HG02852 (cell line): ENCODE measurements at regions not wholly inside any gene's neighbourhood (a gene's known extent, or its start where the extent isn't known, plus 50 kb on each side); places are given as distances from the start of the nearest gene placed in this dataset.

ENCODE experiments used
- ATAC-seq: cut with Tn5 transposase; IDR thresholded peaks from one replicate; pipeline ENCODE4 v1.9.1; 2021; ENCODE audit warnings: mild to moderate bottlenecking, moderate library complexity; ENCODE audit not compliant: unreplicated experiment

GRCh38 chr6:131382631-131383030 lies 190.4 kb upstream of the ARG1 start:
- ATAC-seq, result no peak

GRCh38 chr6:131383421-131384411 lies 189.3 kb upstream of the ARG1 start:
- ATAC-seq, result no peak

DNA sequence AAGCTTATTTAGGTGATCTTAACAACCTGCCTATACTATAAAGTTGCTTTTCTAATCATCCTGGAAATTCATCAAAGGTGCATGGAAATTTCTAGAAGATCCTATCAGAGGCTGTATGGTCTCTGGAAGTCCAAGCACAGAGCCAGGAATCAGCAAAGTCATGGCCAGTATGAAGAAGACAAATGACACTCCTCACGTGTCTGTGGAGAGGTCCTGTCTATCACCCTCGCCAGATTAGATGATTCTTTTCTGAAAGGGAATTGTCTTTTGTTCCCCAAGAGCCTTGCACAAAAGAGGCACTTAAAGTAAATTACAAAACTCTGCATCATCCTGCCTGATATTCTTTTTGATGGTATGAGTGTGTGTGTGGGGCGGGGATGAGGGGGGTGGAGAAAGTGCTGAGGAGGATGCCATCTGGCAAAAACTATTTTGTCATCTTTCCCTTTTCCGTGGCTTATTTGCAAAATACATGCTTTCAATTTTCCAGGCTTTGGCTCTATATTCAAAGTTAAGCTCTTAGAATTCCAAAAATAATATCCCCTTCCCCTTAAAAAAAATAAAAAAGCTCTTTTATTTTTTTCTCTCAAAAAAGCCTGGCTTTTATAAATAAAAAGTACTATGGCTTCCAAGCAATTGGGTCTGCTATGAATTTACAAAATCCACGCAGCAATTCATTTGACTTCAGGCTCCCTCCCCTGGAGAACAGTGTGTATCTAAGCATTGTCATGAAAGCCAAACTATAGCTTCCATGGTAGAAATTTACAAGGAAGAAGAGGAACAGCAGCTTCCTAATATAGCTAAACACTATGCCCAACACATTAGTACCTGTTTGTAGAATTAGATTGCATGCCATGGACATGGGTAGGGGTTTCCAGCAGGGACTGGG lies 185.2 kb upstream of the ARG1 start:
- ATAC-seq, result no peak

GRCh38 chr6:131390322-131390721 lies 182.7 kb upstream of the ARG1 start:
- ATAC-seq, result no peak

GRCh38 chr6:131391116-131391515 lies 181.9 kb upstream of the ARG1 start:
- ATAC-seq, result no peak

GRCh38 chr6:131393433-131393832 lies 179.6 kb upstream of the ARG1 start:
- ATAC-seq, result no peak

DNA sequence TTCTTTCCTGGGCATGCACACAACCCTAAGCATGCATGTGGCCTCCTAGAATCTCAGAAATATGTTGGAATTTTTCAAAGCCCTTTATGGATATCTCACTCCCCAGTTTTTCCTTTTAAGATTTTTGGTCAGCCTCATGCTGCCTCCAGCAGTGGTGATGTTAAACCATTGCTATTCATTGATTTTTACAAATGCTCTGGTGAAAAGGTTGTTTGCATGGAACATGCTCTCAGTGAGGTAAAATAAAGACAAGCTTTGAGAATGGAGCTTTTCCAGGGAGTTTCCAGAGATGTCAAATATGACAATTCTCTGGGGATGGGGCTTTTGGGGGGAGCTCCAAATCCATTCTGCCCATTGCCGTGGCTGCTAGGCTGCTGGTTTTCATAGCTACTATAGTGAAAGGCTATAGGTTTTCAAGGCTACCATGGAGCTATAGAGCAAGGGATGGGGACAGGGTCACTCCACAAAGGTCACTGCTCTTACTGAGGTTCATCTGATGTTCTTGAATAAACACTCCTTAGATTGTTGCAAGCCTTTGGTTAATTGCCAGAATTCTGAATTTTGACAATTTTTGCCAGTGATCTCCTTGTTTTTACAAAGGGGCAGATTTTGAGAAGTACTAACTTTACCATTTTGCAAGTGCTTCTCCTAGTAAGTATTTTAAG lies 178.1 kb upstream of the ARG1 start:
- no peak for ATAC-seq

DNA sequence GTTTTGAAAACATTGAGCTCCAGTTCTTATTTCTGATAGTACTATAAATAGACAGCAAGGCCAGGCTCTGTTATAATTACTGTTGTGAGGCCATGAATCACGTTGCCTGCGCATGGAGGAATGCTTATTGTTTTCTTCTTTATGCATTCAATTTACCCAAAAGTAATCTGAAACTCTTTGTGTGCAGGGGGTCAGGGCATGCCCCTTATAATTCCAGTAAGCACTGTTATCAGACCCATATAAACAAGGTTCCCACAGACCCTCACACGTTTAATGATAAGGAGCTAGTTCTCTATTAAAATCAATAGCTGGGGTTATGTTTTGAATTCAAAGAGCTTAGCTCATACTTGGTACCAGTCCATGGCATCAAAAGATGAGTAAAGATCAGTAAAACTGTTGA lies 174.8 kb upstream of the ARG1 start:
- no peak for ATAC-seq

- ATAC-seq, result no peak
Measured at GRCh38 chr6:131399433-131399832, 173.6 kb upstream of the ARG1 start.

GRCh38 chr6:131400054-131400778 lies 172.8 kb upstream of the ARG1 start:
- ATAC-seq, result no peak

DNA sequence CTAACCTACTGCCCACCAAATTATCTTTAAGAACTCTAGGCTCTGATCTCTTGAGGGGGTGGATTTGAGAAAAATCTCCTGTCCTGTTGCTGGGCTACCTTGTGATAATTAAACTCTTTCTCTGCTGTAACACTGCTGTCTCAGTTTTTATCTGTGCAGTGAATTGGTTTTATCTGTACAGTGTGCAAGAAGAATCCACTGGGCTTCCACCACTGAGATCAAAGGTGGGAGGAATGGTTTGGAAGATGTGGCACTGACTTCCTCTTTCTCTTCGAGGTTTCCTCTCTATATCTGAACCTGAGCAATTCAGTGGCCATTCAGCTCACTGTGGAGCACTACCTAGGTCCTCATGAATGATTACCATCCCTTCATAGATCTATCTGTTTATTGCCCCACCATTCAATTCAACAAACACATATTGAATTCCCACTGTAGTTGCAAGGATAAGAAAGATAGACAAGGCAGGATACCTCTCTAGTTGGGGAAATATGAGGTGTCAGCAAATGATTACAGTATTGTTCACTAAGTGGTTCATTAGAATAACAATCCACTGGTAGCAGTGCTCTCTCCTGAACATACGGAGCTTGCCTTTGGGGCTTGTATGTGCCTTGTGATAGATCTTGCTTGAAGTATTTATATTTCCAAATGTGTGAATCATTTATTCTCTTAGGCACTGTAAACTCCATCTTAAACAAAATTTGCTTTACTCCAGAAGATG lies 172.1 kb upstream of the ARG1 start:
- ATAC-seq, result no peak

DNA sequence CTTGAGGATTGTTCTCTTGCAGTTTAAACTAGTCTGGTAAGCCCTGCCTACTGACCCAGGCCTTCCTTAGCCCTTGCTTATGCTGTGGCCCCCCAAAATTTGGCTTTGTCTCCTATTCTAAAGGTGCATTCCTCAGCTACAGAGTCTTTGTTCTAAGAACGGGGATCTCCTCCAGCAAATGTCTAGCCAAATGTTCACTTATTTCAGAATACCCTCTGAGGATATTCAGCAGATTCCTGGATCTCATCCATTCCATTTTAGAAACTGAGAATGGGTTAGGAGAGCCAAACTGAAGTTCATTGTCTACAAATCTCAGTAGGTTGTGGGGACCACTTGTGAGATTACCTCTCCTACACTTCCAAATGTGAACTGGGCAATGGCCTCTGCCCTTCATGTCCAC lies 164.2 kb upstream of the ARG1 start:
- ATAC-seq, result no peak

GRCh38 chr6:131410785-131411184 lies 162.2 kb upstream of the ARG1 start:
- no peak for ATAC-seq

GRCh38 chr6:131412960-131413830 lies 159.8 kb upstream of the ARG1 start:
- ATAC-seq, result no peak

GRCh38 chr6:131413831-131414191 lies 159.2 kb upstream of the ARG1 start:
- ATAC-seq, result no peak

- ATAC-seq, result no peak
Measured at GRCh38 chr6:131414956-131415355, 158.1 kb upstream of the ARG1 start.

- no peak for ATAC-seq
Measured at GRCh38 chr6:131418441-131418840, 154.6 kb upstream of the ARG1 start.

DNA sequence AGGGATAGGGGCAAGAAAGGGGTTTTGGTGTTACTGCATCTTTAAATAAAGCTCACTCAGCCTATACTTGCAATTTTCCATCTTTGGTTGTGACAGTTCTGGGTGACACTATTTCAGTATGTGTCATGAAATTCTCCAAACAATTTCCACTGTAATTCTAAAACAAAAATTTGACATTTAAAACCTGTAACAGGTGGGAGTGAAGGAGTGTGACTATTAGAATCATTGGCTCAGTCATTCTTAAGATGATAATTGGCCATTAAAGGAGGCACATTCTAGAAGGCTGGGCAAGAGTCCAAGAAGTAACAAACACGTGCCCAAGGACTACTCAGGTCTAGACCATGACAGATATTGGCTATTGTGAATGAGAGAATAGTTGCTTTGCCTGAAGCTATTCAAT lies 153.3 kb upstream of the ARG1 start:
- no peak for ATAC-seq

DNA sequence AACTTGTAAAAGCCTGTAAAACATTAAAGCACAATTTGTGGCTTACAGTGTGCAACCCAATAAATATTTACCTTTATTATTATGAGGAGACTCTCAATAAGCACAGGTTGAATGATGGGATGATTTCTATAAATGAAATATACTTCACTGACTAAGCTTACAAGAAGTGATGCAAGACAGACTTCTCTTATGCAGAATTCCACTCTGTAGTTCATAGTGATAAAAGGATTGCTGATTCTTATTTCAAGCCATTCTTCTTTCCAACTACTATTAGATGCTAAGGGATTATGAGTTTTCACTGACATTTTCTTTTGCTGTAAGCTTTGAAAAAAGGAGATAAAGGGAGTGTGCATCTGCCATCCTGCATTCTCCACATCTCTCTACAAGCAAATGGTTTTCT lies 149.0 kb upstream of the ARG1 start:
- ATAC-seq, result no peak
